GM23248 (cell line): ENCODE measurements at regions not wholly inside any gene's neighbourhood (a gene's known extent, or its start where the extent isn't known, plus 50 kb on each side); places are given as distances from the start of the nearest gene placed in this dataset.

Experiments used
- DNase-seq: peaks from one replicate; pipeline ENCODE4 v3.0.0-alpha.2; 2015
- H2AFZ ChIP-seq: fragments of 200-600 bp; sonication (generic); 2 replicates; pipeline ENCODE4 v1.6.1; 2016; ENCODE audit warnings: antibody characterized with exemption
- H3F3A ChIP-seq: fragments of 200-600 bp; sonication (generic); 2 replicates; pipeline ENCODE4 v1.6.1; 2016; ENCODE audit warnings: mild to moderate bottlenecking, antibody characterized with exemption, mixed run types; ENCODE audit not compliant: insufficient read depth
- H3K27ac ChIP-seq: fragments of 200-600 bp; sonication (generic); 2 replicates; pipeline ENCODE4 v1.5.1; 2016; ENCODE audit warnings: mild to moderate bottlenecking
- H3K27me3 ChIP-seq: fragments of 200-600 bp; sonication (generic); replicated peaks from 2 replicates; pipeline ENCODE4 v1.6.1; 2016; ENCODE audit warnings: mild to moderate bottlenecking; ENCODE audit not compliant: insufficient read depth
- H3K36me3 ChIP-seq: fragments of 200-600 bp; sonication (generic); 2 replicates; pipeline ENCODE4 v1.6.1; 2016; ENCODE audit warnings: low read depth, mild to moderate bottlenecking
- H3K4me1 ChIP-seq: fragments of 200-600 bp; sonication (generic); 2 replicates; pipeline ENCODE4 v1.6.1; 2016; ENCODE audit warnings: mild to moderate bottlenecking; ENCODE audit not compliant: insufficient read depth
- H3K4me2 ChIP-seq: fragments of 200-600 bp; sonication (generic); one replicate; pipeline ENCODE4 v1.6.1; 2016; ENCODE audit warnings: mild to moderate bottlenecking; ENCODE audit not compliant: unreplicated experiment
- H3K4me3 ChIP-seq: fragments of 200-600 bp; sonication (generic); 2 replicates; pipeline ENCODE4 v1.5.1; 2016; ENCODE audit warnings: mild to moderate bottlenecking
- H3K79me2 ChIP-seq: fragments of 200-600 bp; sonication (generic); 2 replicates; pipeline ENCODE4 v1.6.1; 2016; ENCODE audit warnings: mild to moderate bottlenecking; ENCODE audit not compliant: insufficient read depth
- H3K9ac ChIP-seq: fragments of 200-600 bp; sonication (generic); 2 replicates; pipeline ENCODE4 v1.6.1; 2016; ENCODE audit warnings: mild to moderate bottlenecking
- H3K9me2 ChIP-seq: fragments of 200-600 bp; sonication (generic); 2 replicates; pipeline ENCODE4 v1.6.1; 2016; ENCODE audit warnings: mixed run types, mild to moderate bottlenecking, moderate library complexity; ENCODE audit not compliant: insufficient read depth
- H3K9me3 ChIP-seq: fragments of 200-600 bp; sonication (generic); one replicate; pipeline ENCODE4 v1.6.1; 2017; ENCODE audit warnings: low read depth
- H4K20me1 ChIP-seq: fragments of 200-600 bp; sonication (generic); 2 replicates; pipeline ENCODE4 v1.6.0; 2016; ENCODE audit not compliant: insufficient read depth
- EZH2 ChIP-seq: fragments of 200-600 bp; sonication (generic); IDR thresholded peaks from 2 replicates; pipeline ENCODE4 v1.6.1; 2018; ENCODE audit warnings: antibody characterized with exemption, mild to moderate bottlenecking; ENCODE audit not compliant: insufficient read depth, poor library complexity, severe bottlenecking
- EZH2phosphoT487 ChIP-seq: fragments of 200-600 bp; sonication (generic); IDR thresholded peaks from 2 replicates; pipeline ENCODE4 v1.6.1; 2018; ENCODE audit warnings: antibody characterized with exemption, moderate library complexity, mild to moderate bottlenecking, low read depth; ENCODE audit not compliant: insufficient read depth
- WGBS, 2 experiments: methylation state at CpG; one replicate each; pipeline ENCODE4 v1.1.6; 2015 to 2017; ENCODE audit warnings: low lambda C conversion rate in 2 of 2, low coverage in 1 of 2; ENCODE audit errors: missing lambda C conversion rate in 2 of 2; 5-methylcytosine and 5-hydroxymethylcytosine counted together
- in situ Hi-C: fragments of 300-500 bp; cut with MboI; formaldehyde crosslinking; loops from 2 replicates; pipeline ENCODE4 v1.15.0; 2020

- WGBS, 2 experiments, result 98 to 99% methylated on average over 5 of the region's 5 CpGs
- H3K27ac ChIP-seq, result no peak overlapping the region
- H3K9ac ChIP-seq, result no peak overlapping the region
- H3K4me3 ChIP-seq, result no peak overlapping the region
- H3K4me1 ChIP-seq, result peaks cover 10% of the 10 kb centered on the region
- H3K9me3 ChIP-seq, result no peaks in the 10 kb centered on the region
- no peaks in the 10 kb centered on the region for H3K27me3 ChIP-seq
- no peaks in the 10 kb centered on the region for H3K36me3 ChIP-seq
- H3K4me2 ChIP-seq, result no peak overlapping the region
- in situ Hi-C loops, result no loop called here
- no peak for DNase-seq
- H2AFZ ChIP-seq, result no peak overlapping the region
- no peaks in the 10 kb centered on the region for H3K79me2 ChIP-seq
- 0 out of 2 replicates have a peak, but pooled peaks cover 4% of the 10 kb centered on the region for H3F3A ChIP-seq
- H3K9me2 ChIP-seq, result no peaks in the 10 kb centered on the region
- TF ChIP-seq EZH2phosphoT487 (no peak), EZH2 (no peak)
- no peaks in the 10 kb centered on the region for H4K20me1 ChIP-seq
These were observed 131.2 kb downstream of the ETAA1 start for GRCh38 chr2:67528320-67528719.

- H3K36me3 ChIP-seq, result no peaks in the 10 kb centered on the region
- WGBS, 2 experiments, result 47 to 60% methylated on average over 1 of the region's 1 CpG
- TF ChIP-seq EZH2 (no peak), EZH2phosphoT487 (no peak)
- in situ Hi-C loops, result no loop called here
- H4K20me1 ChIP-seq, result no peaks in the 10 kb centered on the region
- H3K4me2 ChIP-seq, result no peak overlapping the region
- no peaks in the 10 kb centered on the region for H3K79me2 ChIP-seq
- H3K9ac ChIP-seq, result no peak overlapping the region
- no peaks in the 10 kb centered on the region for H3K9me2 ChIP-seq
- no peak for DNase-seq
- H3K4me1 ChIP-seq, result no peaks in the 10 kb centered on the region
- H3K27me3 ChIP-seq, result no peaks in the 10 kb centered on the region
- no peaks in the 10 kb centered on the region for H3K9me3 ChIP-seq
- H2AFZ ChIP-seq, result no peak overlapping the region
- no peaks in the 10 kb centered on the region for H3F3A ChIP-seq
- H3K4me3 ChIP-seq, result no peak overlapping the region
- no peak overlapping the region for H3K27ac ChIP-seq
These were observed 135.3 kb downstream of the ETAA1 start for GRCh38 chr2:67532387-67532786.

GRCh38 chr2:67534745-67535144, 137.6 kb downstream of the ETAA1 start:
- 89 to 96% methylated on average over 1 of the region's 1 CpG for WGBS, 2 experiments
- in situ Hi-C loops, result no loop called here
- H4K20me1 ChIP-seq, result no peaks in the 10 kb centered on the region
- H3K9me3 ChIP-seq, result no peaks in the 10 kb centered on the region
- H3K79me2 ChIP-seq, result no peaks in the 10 kb centered on the region
- H3K9me2 ChIP-seq, result no peaks in the 10 kb centered on the region
- DNase-seq, result no peak
- H3K27me3 ChIP-seq, result no peaks in the 10 kb centered on the region
- no peak overlapping the region for H3K4me3 ChIP-seq
- H3K4me2 ChIP-seq, result no peak overlapping the region
- TF ChIP-seq EZH2 (no peak), EZH2phosphoT487 (no peak)
- no peak overlapping the region for H3K9ac ChIP-seq
- no peak overlapping the region for H3K27ac ChIP-seq
- no peaks in the 10 kb centered on the region for H3K4me1 ChIP-seq
- no peaks in the 10 kb centered on the region; the same call in 1 of the 2 replicates for H3K36me3 ChIP-seq
- no peaks in the 10 kb centered on the region for H3F3A ChIP-seq
- no peak overlapping the region for H2AFZ ChIP-seq

GRCh38 chr2:67540962-67541361, 143.8 kb downstream of the ETAA1 start:
- TF ChIP-seq EZH2phosphoT487, result no peak
- TF ChIP-seq EZH2, result no peak
- Histone ChIP-seq H3K79me2 (no peaks in the 10 kb centered on the region), H3K4me1 (no peaks in the 10 kb centered on the region), H4K20me1 (no peaks in the 10 kb centered on the region), H2AFZ (no peak overlapping the region), H3K9me3 (no peaks in the 10 kb centered on the region), H3K36me3 (no peaks in the 10 kb centered on the region; the same call in 1 of the 2 replicates), H3K9me2 (no peaks in the 10 kb centered on the region), H3K27me3 (no peaks in the 10 kb centered on the region), H3F3A (no peaks in the 10 kb centered on the region), H3K27ac (no peak overlapping the region), H3K4me2 (no peak overlapping the region), H3K9ac (no peak overlapping the region), H3K4me3 (no peak overlapping the region)
- WGBS, 2 experiments, result 73 to 81% methylated on average over 1 of the region's 1 CpG
- in situ Hi-C loops, result no loop called here
- DNase-seq, result no peak

GRCh38 chr2:67544286-67544685, 147.2 kb downstream of the ETAA1 start:
- no peak overlapping the region for H2AFZ ChIP-seq
- H3K9ac ChIP-seq, result no peak overlapping the region
- 18 to 34% methylated on average over 2 of the region's 2 CpGs for WGBS, 2 experiments
- H3K79me2 ChIP-seq, result no peaks in the 10 kb centered on the region
- H3K4me2 ChIP-seq, result no peak overlapping the region
- no peaks in the 10 kb centered on the region for H3K9me2 ChIP-seq
- no peak for TF ChIP-seq EZH2phosphoT487
- no peaks in the 10 kb centered on the region for H3F3A ChIP-seq
- H3K9me3 ChIP-seq, result no peaks in the 10 kb centered on the region
- H3K27me3 ChIP-seq, result no peaks in the 10 kb centered on the region
- H4K20me1 ChIP-seq, result no peaks in the 10 kb centered on the region
- H3K27ac ChIP-seq, result no peak overlapping the region
- no peak for DNase-seq
- no peaks in the 10 kb centered on the region for H3K36me3 ChIP-seq
- H3K4me3 ChIP-seq, result no peak overlapping the region
- no peaks in the 10 kb centered on the region for H3K4me1 ChIP-seq
- in situ Hi-C loops, result no loop called here
